ENCODE measurements at regions not wholly inside any gene's neighbourhood (a gene's known extent, or its start where the extent isn't known, plus 50 kb on each side); places are given as distances from the start of the nearest gene placed in this dataset.

GRCh38 chr17:74150428-74151025 is 53.0 kb upstream of the RPL38 start:
- no peak overlapping the region for H3K4me3 ChIP-seq (ENCODE audit: low read depth, low read length)
- no peak for DNase-seq (ENCODE audit: low read depth)

- DNase-seq (ENCODE audit: low read depth): no peak
- no peak overlapping the region for H3K4me3 ChIP-seq (ENCODE audit: low read depth, low read length)
These were observed 51.7 kb upstream of the RPL38 start for GRCh38 chr17:74151551-74152315.

GRCh38 chr17:74152591-74153455 is 50.7 kb upstream of the RPL38 start:
- no peak overlapping the region for H3K4me3 ChIP-seq (ENCODE audit: low read depth, low read length)
- no peak for DNase-seq (ENCODE audit: low read depth)

GRCh38 chr17:74153456-74153810 is 50.0 kb upstream of the RPL38 start:
- DNase-seq (ENCODE audit: low read depth): no peak
- no peak overlapping the region for H3K4me3 ChIP-seq (ENCODE audit: low read depth, low read length)
